Liver (tissue), 8 donors: ENCODE measurements at regions not wholly inside any gene's neighbourhood (a gene's known extent, or its start where the extent isn't known, plus 50 kb on each side); places are given as distances from the start of the nearest gene placed in this dataset.

ENCODE experiments used
- DNase-seq: peaks from one replicate; pipeline ENCODE4 v3.0.0-alpha.2; 2017; ENCODE audit warnings: low spot score
- H3K27ac ChIP-seq, 2 donors: one replicate each; pipeline ENCODE4 v1.7.0; 2013; ENCODE audit warnings: inconsistent platforms in 2 of 2, low read length in 2 of 2, control low read depth in 1 of 2, low read depth in 1 of 2, mild to moderate bottlenecking in 1 of 2
- H3K27me3 ChIP-seq, 4 donors: one replicate each; pipeline versions ENCODE4 v1.6.1 to v1.7.0; 2013; ENCODE audit warnings: low read length in 3 of 4, inconsistent platforms in 1 of 4, mild to moderate bottlenecking in 1 of 4, moderate library complexity in 1 of 4; ENCODE audit not compliant: control insufficient read depth in 4 of 4, insufficient read depth in 4 of 4
- H3K36me3 ChIP-seq, 4 donors: one replicate each; pipeline versions ENCODE4 v1.6.1 to v1.7.0; 2013; ENCODE audit warnings: low read length in 3 of 4, mild to moderate bottlenecking in 3 of 4, low read depth in 1 of 4, moderate library complexity in 1 of 4; ENCODE audit not compliant: control insufficient read depth in 4 of 4, insufficient read depth in 3 of 4
- H3K4me1 ChIP-seq, 4 donors: one replicate each; pipeline versions ENCODE4 v1.6.1 to v1.7.0; 2013; ENCODE audit warnings: low read length in 3 of 4, mild to moderate bottlenecking in 3 of 4, moderate library complexity in 1 of 4; ENCODE audit not compliant: control insufficient read depth in 4 of 4, insufficient read depth in 4 of 4
- H3K4me3 ChIP-seq, 3 donors: one replicate each; pipeline versions ENCODE4 v1.6.1 to v1.7.0; 2013; ENCODE audit warnings: low read length in 3 of 3, control low read depth in 1 of 3, low read depth in 1 of 3, mild to moderate bottlenecking in 1 of 3
- H3K9ac ChIP-seq, 2 donors: one replicate each; pipeline ENCODE4 v1.7.0; 2013; ENCODE audit warnings: low read length in 2 of 2, mild to moderate bottlenecking in 2 of 2, moderate library complexity in 2 of 2, control low read depth in 1 of 2, low read depth in 1 of 2
- H3K9me3 ChIP-seq, 4 donors: one replicate each; pipeline versions ENCODE4 v1.6.1 to v1.7.0; 2013; ENCODE audit warnings: low read length in 3 of 4; ENCODE audit not compliant: control insufficient read depth in 4 of 4
- ATF3 ChIP-seq: IDR thresholded peaks from 2 replicates; pipeline ENCODE4 v1.6.1; 2016; ENCODE audit warnings: antibody characterized with exemption
- CTCF ChIP-seq: fragments of 150-350 bp; IDR thresholded peaks from 2 replicates; pipeline ENCODE4 v1.5.1; 2017; ENCODE audit warnings: improper control_type of control experiment, low read depth, low read length; ENCODE audit not compliant: missing input control
- EGR1 ChIP-seq, 2 donors: IDR thresholded peaks; 2 replicates each; pipeline ENCODE4 v1.6.1; 2016 to 2018; ENCODE audit warnings: antibody characterized with exemption in 2 of 2, low read depth in 2 of 2
- FOXA1 ChIP-seq: IDR thresholded peaks from 2 replicates; pipeline ENCODE4 v1.6.1; 2016; ENCODE audit warnings: antibody characterized with exemption
- FOXA2 ChIP-seq: IDR thresholded peaks from 2 replicates; pipeline ENCODE4 v1.6.1; 2016; ENCODE audit warnings: antibody characterized with exemption
- GABPA ChIP-seq, 2 donors: IDR thresholded peaks in 1 of 2; conservative IDR thresholded peaks in 1 of 2; 2 replicates each; pipeline ENCODE4 v1.6.1; 2016; ENCODE audit warnings: antibody characterized with exemption in 2 of 2, mild to moderate bottlenecking in 1 of 2, moderate library complexity in 1 of 2
- HNF4A ChIP-seq, 2 donors: conservative IDR thresholded peaks; 2 replicates each; pipeline ENCODE4 v1.6.1; 2016; ENCODE audit warnings: antibody characterized with exemption in 2 of 2, mild to moderate bottlenecking in 2 of 2
- HNF4G ChIP-seq: IDR thresholded peaks from 2 replicates; pipeline ENCODE4 v1.6.1; 2016; ENCODE audit warnings: antibody characterized with exemption
- JUND ChIP-seq, 2 donors: IDR thresholded peaks; 2 replicates each; pipeline ENCODE4 v1.6.1; 2016; ENCODE audit warnings: antibody characterized with exemption in 2 of 2
- NR2F2 ChIP-seq: IDR thresholded peaks from 2 replicates; pipeline ENCODE4 v1.6.1; 2016; ENCODE audit warnings: antibody characterized with exemption
- RAD21 ChIP-seq, 2 donors: IDR thresholded peaks; 2 replicates each; pipeline ENCODE4 v1.6.1; 2016; ENCODE audit warnings: antibody characterized with exemption in 2 of 2, mild to moderate bottlenecking in 2 of 2
- REST ChIP-seq: IDR thresholded peaks from 2 replicates; pipeline ENCODE4 v1.6.1; 2016; ENCODE audit warnings: antibody characterized with exemption, mild to moderate bottlenecking
- RXRA ChIP-seq, 2 donors: IDR thresholded peaks; 2 replicates each; pipeline ENCODE4 v1.6.1; 2017 to 2018; ENCODE audit warnings: antibody characterized with exemption in 2 of 2, mild to moderate bottlenecking in 1 of 2
- SP1 ChIP-seq: IDR thresholded peaks from 2 replicates; pipeline ENCODE4 v1.6.1; 2018; ENCODE audit warnings: antibody characterized with exemption, mild to moderate bottlenecking
- TAF1 ChIP-seq: conservative IDR thresholded peaks from 2 replicates; pipeline ENCODE4 v1.6.1; 2016; ENCODE audit warnings: antibody characterized with exemption, mild to moderate bottlenecking
- YY1 ChIP-seq: IDR thresholded peaks from 2 replicates; pipeline ENCODE4 v1.6.1; 2016; ENCODE audit warnings: antibody characterized with exemption, mild to moderate bottlenecking
- ZBTB33 ChIP-seq: IDR thresholded peaks from 2 replicates; pipeline ENCODE4 v1.6.1; 2016; ENCODE audit warnings: antibody characterized with exemption
- WGBS: extraction: QIAGEN DNeasy Blood & Tissue Kit; methylation state at CpG from one replicate; pipeline ENCODE4 v1.1.7; 2013; 5-methylcytosine and 5-hydroxymethylcytosine counted together
- TF ChIP-seq, protein P1 (sequence below): IDR thresholded peaks from 2 replicates; pipeline ENCODE4 v1.6.1; 2016; ENCODE audit warnings: antibody characterized with exemption
- donor health status: healthy.
- donor health status: healthy.
- donor health status: healthy.
- donor health status: healthy.
- donor health status: healthy.

- TF ChIP-seq CTCF: no peak
- no peak for TF ChIP-seq ATF3
- TF ChIP-seq GABPA (IDR thresholded peaks at IDR 0.05 in 1 of 2, conservative IDR thresholded peaks at IDR 0.05 in 1 of 2): no peak
- TF ChIP-seq HNF4G: no peak
- no peak for TF ChIP-seq RAD21 (IDR thresholded peaks at IDR 0.05)
Observed at GRCh38 chr11:11069841-11070835, 212.3 kb upstream of the ZBED5 start (continued).

DNA sequence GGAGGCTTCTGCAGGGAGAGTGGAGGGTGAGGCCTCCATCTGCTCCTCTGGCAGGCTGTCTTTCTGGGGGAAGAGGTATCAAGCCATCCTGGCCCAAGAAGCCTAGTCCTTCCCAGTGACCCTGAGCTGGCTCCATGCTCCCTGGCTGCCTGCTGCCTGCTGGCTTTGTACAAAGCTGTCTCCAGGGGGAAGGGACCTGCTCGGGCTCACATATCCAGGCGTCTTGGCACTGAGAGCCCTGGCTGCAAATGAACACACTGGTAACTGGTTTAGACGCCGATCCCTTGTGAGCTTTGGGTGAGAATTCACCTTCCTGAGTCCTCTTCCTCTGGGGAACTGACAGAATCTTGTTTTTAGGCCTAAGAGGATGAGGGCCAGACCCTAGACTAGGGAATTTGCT lies 210.3 kb upstream of the ZBED5 start:
- H3K36me3 ChIP-seq: no peaks in the 10 kb centered on the region
- 93% methylated on average over 4 of the region's 4 CpGs for WGBS
- H3K27ac ChIP-seq: no peak overlapping the region
- no peaks in the 10 kb centered on the region for H3K9me3 ChIP-seq
- no peak for DNase-seq
- H3K27me3 ChIP-seq: no peaks in the 10 kb centered on the region
- H3K4me1 ChIP-seq: no peaks in the 10 kb centered on the region
- TF ChIP-seq ATF3 (no peak), HNF4G (no peak)
- H3K4me3 ChIP-seq: no peak overlapping the region
- H3K9ac ChIP-seq: no peak overlapping the region

GRCh38 chr11:11065396-11065795 lies 207.5 kb upstream of the ZBED5 start:
- Histone ChIP-seq H3K9me3 (no peaks in the 10 kb centered on the region), H3K27ac (no peak overlapping the region), H3K27me3 (no peaks in the 10 kb centered on the region), H3K4me1 (no peaks in the 10 kb centered on the region), H3K9ac (no peak overlapping the region), H3K4me3 (no peak overlapping the region), H3K36me3 (no peaks in the 10 kb centered on the region)
- 86% methylated on average over 4 of the region's 4 CpGs for WGBS
- TF ChIP-seq EGR1 (IDR thresholded peaks at IDR 0.05; ENCODE audit: low read depth in 2 of 2) (no peak), ATF3 (no peak), REST (no peak), TAF1 (no peak), ZBTB33 (no peak), NR2F2 (no peak), FOXA1 (no peak), HNF4G (no peak), HNF4A (conservative IDR thresholded peaks at IDR 0.05) (no peak), FOXA2 (no peak), RAD21 (IDR thresholded peaks at IDR 0.05) (no peak), JUND (IDR thresholded peaks at IDR 0.05) (no peak), CTCF (no peak), RXRA (IDR thresholded peaks at IDR 0.05) (no peak), SP1 (no peak), GABPA (IDR thresholded peaks at IDR 0.05 in 1 of 2, conservative IDR thresholded peaks at IDR 0.05 in 1 of 2) (no peak), YY1 (no peak)
- TF ChIP-seq, protein P1, sequence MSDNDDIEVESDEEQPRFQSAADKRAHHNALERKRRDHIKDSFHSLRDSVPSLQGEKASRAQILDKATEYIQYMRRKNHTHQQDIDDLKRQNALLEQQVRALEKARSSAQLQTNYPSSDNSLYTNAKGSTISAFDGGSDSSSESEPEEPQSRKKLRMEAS: no peak
- no peak for DNase-seq
